ENCODE measurements at regions not wholly inside any gene's neighbourhood (a gene's known extent, or its start where the extent isn't known, plus 50 kb on each side); places are given as distances from the start of the nearest gene placed in this dataset.

- no peak for DNase-seq (ENCODE audit: low read depth)
These were observed 308.0 kb upstream of the B3GALT2 start for GRCh38 chr1:193494368-193494767.

DNA sequence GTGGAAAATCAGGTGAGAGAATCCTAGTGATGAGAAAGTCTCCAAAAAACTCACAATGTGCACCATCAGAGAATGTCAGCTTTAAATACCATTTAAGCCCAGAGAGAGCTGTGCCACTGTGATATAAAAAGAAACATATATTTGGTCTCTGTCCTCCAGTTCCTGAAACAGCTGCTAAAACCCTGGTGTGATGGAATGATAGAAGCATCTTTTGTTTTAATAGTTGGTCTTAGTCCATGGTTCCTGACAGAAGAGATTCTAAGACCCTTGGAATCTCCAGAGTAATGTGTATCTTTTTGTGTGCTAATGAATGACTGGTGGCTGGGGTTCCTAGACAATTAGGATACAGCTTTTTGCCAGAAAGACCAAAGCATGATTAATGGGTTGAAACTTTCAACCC, 302.8 kb upstream of the B3GALT2 start:
- no peak for DNase-seq (ENCODE audit: low read depth)

DNA sequence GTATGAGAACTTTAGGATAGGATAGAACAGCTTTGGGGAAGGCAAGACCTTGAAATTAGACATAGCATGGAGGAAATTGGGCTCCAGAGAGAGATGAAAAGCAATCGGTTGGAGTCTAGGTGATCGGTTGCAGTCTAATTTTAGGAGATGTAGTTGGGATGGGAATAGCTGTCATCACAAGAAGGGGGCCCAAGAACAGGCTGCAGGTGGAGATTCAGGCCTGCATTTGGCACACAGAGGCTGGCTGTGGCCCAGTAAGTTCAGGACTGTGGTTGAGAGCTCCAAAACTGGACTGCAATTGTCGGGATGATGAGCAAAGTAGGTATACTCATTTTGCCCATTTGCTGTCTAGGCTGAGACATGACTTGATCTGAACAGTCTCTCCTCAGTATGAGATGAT, 301.3 kb upstream of the B3GALT2 start:
- no peak for DNase-seq (ENCODE audit: low read depth)

- no peak for DNase-seq (ENCODE audit: low read depth)
These were observed 300.3 kb upstream of the B3GALT2 start for GRCh38 chr1:193486671-193487229.

GRCh38 chr1:193480755-193481154, 294.3 kb upstream of the B3GALT2 start:
- DNase-seq (ENCODE audit: low read depth): no peak

- DNase-seq (ENCODE audit: low read depth): no peak
These were observed 292.8 kb upstream of the B3GALT2 start for GRCh38 chr1:193479187-193479586.

- DNase-seq (ENCODE audit: low read depth): no peak
These were observed 290.3 kb upstream of the B3GALT2 start for GRCh38 chr1:193476748-193477147.

DNA sequence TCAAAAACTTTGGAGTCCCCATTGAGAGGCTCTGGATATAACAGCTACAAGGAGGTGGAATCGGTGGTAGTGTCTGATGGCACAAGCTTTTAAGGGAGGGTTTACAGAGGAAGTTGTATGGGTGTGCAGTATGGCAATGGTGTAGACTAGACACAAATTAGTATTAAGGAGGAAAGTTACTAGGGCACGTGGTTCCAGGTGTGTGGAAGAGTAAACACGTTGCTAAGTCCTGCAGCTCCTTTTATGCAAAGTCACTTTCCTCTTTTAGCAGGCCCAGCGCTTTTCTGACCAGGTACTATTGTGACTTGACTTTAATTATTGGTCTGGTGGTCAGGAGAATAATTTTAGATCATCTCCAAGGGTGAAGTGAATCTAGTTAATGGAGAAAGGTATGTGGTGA, 287.5 kb upstream of the B3GALT2 start:
- DNase-seq (ENCODE audit: low read depth): no peak

DNA sequence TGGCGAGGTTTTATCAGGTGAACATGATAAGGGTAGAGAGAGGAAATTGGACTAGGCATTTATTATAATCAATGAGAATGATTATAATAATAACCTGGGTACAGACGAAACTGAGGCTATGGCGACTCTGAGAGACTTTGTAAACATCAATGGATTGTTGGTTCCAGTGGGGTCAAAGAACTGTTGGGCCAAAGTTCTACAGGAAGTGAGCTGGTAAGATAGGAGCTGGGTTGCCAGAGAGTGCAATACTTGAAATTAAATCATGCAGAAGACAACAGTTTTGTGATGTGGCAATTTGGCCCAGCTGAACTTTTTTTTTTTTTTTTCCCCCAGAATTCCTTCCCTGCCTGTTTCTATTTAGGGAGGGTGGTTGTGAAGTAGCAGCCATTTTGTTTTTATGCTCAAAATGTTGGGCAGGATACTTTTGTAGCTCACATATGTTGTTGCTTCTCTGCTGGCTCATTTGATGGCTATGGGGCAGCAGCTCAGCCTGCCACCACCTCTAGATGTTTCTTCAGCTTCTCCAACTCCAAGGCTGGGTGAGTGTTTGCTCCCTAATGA, 286.5 kb upstream of the B3GALT2 start:
- DNase-seq (ENCODE audit: low read depth): no peak

- no peak for DNase-seq (ENCODE audit: low read depth)
These were observed 286.0 kb upstream of the B3GALT2 start for GRCh38 chr1:193472430-193472829.

DNA sequence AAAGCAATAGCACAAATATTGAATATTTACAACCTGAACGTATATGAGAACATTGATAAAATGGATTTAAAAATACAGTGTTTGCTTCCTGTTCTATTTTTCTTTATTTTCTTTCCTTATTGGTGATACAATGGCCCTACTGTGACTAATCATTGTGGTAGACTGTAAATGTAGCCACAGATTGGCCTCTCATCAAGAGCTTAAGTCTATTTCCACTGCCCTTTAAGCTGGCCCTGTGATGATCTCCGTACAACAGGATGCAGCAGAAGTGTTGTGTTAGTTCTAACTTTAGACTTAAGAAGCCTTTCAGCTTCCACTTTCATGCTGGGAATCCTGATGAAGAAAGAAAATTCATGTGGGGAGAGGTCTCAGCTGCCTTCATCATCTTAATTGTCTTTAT, 285.6 kb upstream of the B3GALT2 start:
- no peak for DNase-seq (ENCODE audit: low read depth)

GRCh38 chr1:193463326-193463932, 277.0 kb upstream of the B3GALT2 start:
- no peak for DNase-seq (ENCODE audit: low read depth)

- no peak for DNase-seq (ENCODE audit: low read depth)
These were observed 276.4 kb upstream of the B3GALT2 start for GRCh38 chr1:193462629-193463320.

DNA sequence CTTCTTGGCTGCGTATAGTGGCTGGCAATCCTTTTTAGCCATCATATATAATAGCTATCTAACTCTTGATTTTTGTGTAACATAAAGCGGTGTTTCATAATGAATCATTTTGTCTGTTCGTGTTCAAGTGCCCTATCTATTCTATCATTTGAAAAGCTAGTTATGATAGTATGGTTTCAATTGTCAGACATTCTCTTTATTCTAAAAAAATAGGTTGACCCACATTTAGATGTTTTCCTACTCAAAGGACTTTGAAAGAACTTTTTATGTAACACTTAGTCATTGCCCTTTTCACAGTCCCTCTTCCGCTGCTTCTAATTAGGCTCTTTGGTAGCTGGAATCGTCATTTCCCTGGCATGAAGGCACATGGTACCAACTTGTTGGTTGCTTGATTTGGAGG, 272.2 kb upstream of the B3GALT2 start:
- no peak for DNase-seq (ENCODE audit: low read depth)

DNA sequence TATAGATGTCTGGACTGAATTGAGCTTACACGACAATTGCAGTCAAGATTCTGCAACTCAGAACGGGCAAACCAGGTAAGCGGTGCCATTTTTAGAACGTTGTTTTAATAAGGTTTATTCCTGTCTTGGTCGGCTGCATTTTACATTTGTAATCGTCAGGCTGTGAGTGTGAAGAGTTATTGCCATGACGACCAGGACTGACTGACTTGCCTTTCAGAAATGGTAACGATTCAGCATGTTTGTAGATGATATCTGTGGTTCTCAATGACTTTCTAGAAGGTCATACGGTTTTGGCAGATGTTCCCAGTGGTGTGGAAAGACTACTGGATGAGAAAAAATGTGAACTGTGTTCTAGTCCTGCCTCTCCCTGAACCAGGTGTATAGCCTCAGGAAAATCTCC, 271.3 kb upstream of the B3GALT2 start:
- no peak for DNase-seq (ENCODE audit: low read depth)

GRCh38 chr1:193456811-193457280, 270.4 kb upstream of the B3GALT2 start:
- no peak for DNase-seq (ENCODE audit: low read depth)

- no peak for DNase-seq (ENCODE audit: low read depth)
These were observed 265.2 kb upstream of the B3GALT2 start for GRCh38 chr1:193451606-193452005.

- DNase-seq (ENCODE audit: low read depth): no peak
These were observed 264.6 kb upstream of the B3GALT2 start for GRCh38 chr1:193451001-193451400.

DNA sequence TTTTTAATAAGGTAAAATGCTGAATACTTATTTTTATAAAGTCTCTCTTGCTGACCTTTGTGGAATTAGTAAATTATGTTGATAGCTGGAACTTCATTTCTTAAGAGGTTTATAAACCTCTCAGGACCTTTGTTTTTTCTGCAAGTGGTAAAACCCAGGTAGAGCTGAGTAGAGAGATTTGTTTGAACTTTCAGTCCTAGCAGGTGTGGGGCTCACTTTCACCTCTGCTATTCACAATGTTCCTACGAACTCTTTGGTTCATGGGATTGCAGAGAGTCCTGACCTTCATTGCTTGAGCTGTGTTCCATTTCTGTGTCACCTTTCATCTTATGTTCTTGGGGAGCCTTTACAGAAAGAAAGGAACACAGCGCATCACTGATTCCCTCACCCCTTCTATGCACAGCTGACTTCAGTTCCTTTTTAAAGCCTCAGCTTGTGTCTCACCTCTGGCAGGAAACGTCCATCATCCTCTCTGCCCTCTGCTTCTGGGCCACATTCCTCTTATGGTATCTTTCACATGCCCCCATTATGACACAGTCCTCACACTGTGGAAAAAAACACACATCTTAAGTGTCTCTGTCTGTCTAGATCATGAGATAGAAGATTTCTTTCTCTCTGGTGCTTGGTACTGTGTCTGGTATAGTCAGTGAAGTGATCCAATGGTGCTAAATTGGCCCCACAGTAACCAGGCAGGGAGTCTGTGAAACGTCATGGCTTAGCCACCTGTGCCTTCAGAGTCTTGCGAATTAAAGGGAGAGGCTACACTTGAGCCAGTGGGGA, 262.5 kb upstream of the B3GALT2 start:
- no peak for DNase-seq (ENCODE audit: low read depth)

DNA sequence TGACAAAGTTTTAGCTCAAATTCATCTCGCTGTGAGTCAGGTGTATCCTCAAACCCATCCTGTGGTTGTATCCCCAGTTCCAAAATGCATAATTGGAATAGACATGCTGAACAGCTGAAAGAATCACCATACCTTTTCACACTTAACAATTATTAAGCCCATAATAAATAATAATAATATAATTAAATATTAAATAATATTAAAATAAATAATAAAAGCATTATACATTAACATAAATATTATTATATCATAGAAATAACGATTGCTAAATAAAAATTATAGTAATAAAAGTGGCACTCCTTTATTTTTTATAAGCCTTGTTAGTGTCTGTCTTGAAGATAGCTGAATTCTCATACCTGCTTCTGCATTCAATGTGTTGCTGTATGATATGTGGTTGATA, 257.5 kb upstream of the B3GALT2 start:
- DNase-seq (ENCODE audit: low read depth): no peak

DNA sequence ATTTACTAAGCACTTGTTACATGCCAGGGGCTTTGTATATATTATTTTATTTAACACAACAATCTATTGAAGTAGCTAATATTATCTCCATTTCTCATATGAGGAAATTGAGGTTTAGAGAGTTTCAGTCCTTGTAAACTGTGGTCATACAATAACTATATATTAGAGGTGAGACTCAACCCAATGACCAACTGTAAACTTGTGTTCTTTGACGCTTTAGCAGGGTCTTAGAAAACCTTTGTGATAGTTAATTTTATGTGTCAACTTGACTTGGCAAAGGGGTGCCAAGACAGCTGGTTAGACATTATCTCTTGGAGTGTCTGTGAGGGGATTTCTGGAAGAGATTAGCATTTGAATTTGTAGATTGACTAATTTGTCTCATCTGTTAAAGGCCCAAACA, 252.4 kb upstream of the B3GALT2 start:
- no peak for DNase-seq (ENCODE audit: low read depth)

- DNase-seq (ENCODE audit: low read depth): no peak
These were observed 251.9 kb upstream of the B3GALT2 start for GRCh38 chr1:193438312-193438711.

DNA sequence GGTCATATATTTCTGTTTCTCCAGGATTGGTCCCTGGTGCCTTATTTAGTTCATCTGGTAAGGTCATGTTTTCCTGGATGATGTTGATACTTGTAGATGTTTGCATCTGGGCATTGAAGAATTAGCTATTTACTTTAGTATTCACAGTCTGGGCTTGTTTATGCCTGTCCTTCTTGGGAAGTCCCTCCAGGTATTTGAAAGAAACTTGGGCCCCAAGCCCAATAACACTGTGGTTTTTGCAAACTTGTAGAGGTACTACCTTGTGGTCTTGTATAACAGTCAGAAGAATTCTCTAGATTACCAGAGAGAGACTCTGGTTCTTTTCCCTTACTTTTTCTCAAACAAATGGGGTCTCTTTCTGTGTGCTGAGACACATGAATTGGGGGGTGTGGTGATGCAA, 251.4 kb upstream of the B3GALT2 start:
- no peak for DNase-seq (ENCODE audit: low read depth)
